Activated gamma-delta T cell treated with anti-CD3 and anti-CD28 coated beads, Interleukin-2, amount 50 U/mL, for 16 hours (primary cell): ENCODE measurements at regions not wholly inside any gene's neighbourhood (a gene's known extent, or its start where the extent isn't known, plus 50 kb on each side); places are given as distances from the start of the nearest gene placed in this dataset.

Experiments
- DNase-seq: peaks from one replicate; pipeline ENCODE4 v3.0.0-alpha.2; 2020; ENCODE audit warnings: low read depth

- DNase-seq = no peak
Measured at GRCh38 chr5:158553195-158553961, 546.3 kb downstream of the EBF1 start.

- no peak for DNase-seq
Measured at GRCh38 chr5:158552241-158552640, 547.5 kb downstream of the EBF1 start.

GRCh38 chr5:158549311-158549710 lies 550.4 kb downstream of the EBF1 start:
- DNase-seq = no peak

- no peak for DNase-seq
Measured at GRCh38 chr5:158546748-158547147, 553.0 kb downstream of the EBF1 start.

GRCh38 chr5:158545949-158546530 lies 553.7 kb downstream of the EBF1 start:
- DNase-seq = no peak

- DNase-seq = no peak
Measured at GRCh38 chr5:158544388-158545339, 555.1 kb downstream of the EBF1 start.

- no peak for DNase-seq
Measured at GRCh38 chr5:158543539-158544387, 556.0 kb downstream of the EBF1 start.

- no peak for DNase-seq
Measured at GRCh38 chr5:158541536-158542297, 558.0 kb downstream of the EBF1 start.

GRCh38 chr5:158538506-158539074 lies 561.1 kb downstream of the EBF1 start:
- DNase-seq = no peak

GRCh38 chr5:158537366-158537765 lies 562.4 kb downstream of the EBF1 start:
- DNase-seq = no peak

- no peak for DNase-seq
Measured at GRCh38 chr5:158534203-158534602, 565.5 kb downstream of the EBF1 start.

- DNase-seq = no peak
Measured at GRCh38 chr5:158532739-158533138, 567.0 kb downstream of the EBF1 start.

GRCh38 chr5:158531860-158532259 lies 567.9 kb downstream of the EBF1 start:
- no peak for DNase-seq

- no peak for DNase-seq
Measured at GRCh38 chr5:158530115-158530514, 569.6 kb downstream of the EBF1 start.

GRCh38 chr5:158529454-158529853 lies 570.3 kb downstream of the EBF1 start:
- no peak for DNase-seq

- no peak for DNase-seq
Measured at GRCh38 chr5:158525663-158526062, 574.1 kb downstream of the EBF1 start.

GRCh38 chr5:158524070-158524469 lies 575.6 kb downstream of the EBF1 start:
- DNase-seq = no peak

- DNase-seq = no peak
Measured at GRCh38 chr5:158522776-158523175, 576.9 kb downstream of the EBF1 start.

GRCh38 chr5:158521995-158522394 lies 577.7 kb downstream of the EBF1 start:
- DNase-seq = no peak

GRCh38 chr5:158519433-158520021 lies 580.2 kb downstream of the EBF1 start:
- DNase-seq = no peak
